ENCODE measurements at regions not wholly inside any gene's neighbourhood (a gene's known extent, or its start where the extent isn't known, plus 50 kb on each side); places are given as distances from the start of the nearest gene placed in this dataset.
"Not testable (repeated sequence)": the region's sequence is repeated elsewhere in the genome, so short reads cannot be mapped to it uniquely, and the experiment has no call there.

DNA sequence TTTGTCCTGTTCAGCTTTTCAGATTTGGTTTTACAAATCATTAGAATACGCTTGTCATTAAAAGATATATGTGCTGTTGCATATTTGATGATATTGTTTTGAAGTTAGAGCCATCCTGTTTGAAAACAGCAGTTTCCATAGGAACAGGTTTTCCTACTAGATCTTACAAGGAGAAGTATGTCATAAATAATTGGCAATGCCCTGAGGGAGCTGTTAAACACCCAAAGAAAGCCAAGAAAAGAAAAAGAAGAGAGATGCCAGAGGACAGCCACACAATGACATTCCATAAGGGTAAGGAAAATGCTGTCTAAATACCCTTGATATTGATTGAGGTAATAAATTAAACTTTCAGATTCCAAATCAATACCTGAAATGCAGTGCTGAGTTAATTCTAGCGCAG is 392.2 kb upstream of the CRIM1 start:
- no peak for DNase-seq (ENCODE audit: extremely low read depth, low read depth)
- TF ChIP-seq CTCF (IDR thresholded peaks at IDR 0.05; ENCODE audit: low read depth, low read length): no peak

- no peak for TF ChIP-seq CTCF (IDR thresholded peaks at IDR 0.05; ENCODE audit: low read depth, low read length)
- no peak for DNase-seq (ENCODE audit: extremely low read depth, low read depth)
Measured at GRCh38 chr2:35962585-35963146, 392.9 kb upstream of the CRIM1 start.

- no peak for TF ChIP-seq CTCF (IDR thresholded peaks at IDR 0.05; ENCODE audit: low read depth, low read length)
Measured at GRCh38 chr2:35960596-35960995, 395.0 kb upstream of the CRIM1 start.

DNA sequence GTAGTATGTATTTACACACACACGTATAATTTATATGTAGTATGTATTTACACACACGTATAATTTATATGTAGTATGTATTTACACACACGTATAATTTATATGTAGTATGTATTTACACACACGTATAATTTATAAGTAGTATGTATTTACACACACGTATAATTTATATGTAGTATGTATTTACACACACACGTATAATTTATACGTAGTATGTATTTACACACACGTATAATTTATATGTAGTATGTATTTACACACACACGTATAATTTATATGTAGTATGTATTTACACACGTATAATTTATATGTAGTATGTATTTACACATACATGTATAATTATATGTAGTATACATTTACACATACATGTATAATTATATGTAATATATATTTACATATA is 398.5 kb upstream of the CRIM1 start:
- DNase-seq (ENCODE audit: extremely low read depth, low read depth): not testable (repeated sequence)

More at GRCh38 chr2:35960596-35960995, 395.0 kb upstream of the CRIM1 start:
- DNase-seq (ENCODE audit: extremely low read depth, low read depth): no peak

GRCh38 chr2:35946478-35946877 is 409.1 kb upstream of the CRIM1 start:
- no peak for DNase-seq (ENCODE audit: extremely low read depth, low read depth)
- no peak for TF ChIP-seq CTCF (IDR thresholded peaks at IDR 0.05; ENCODE audit: low read depth, low read length)

DNA sequence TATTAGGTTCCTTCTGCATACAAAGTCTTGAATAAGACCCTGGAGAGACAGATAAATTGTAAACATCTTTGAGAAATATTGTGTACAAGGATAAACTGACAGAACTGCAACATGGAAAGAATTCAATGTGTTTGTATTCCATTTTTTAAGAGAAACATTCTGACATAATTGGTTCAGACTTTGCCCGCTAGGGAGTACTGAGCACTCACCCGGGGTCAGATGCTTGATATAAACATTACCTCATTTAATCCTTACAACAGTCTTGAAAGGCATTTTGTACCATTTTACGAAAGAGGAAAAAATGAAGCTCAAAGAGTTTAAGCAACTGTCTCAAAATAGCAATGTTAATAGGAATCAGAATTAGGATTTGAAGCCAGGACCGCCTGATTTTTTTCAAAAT is 416.7 kb upstream of the CRIM1 start:
- DNase-seq (ENCODE audit: extremely low read depth, low read depth): no peak
- TF ChIP-seq CTCF (IDR thresholded peaks at IDR 0.05; ENCODE audit: low read depth, low read length): no peak

- no peak for DNase-seq (ENCODE audit: extremely low read depth, low read depth)
- TF ChIP-seq CTCF (IDR thresholded peaks at IDR 0.05; ENCODE audit: low read depth, low read length): no peak
Measured at GRCh38 chr2:35933031-35933430, 422.5 kb upstream of the CRIM1 start.

GRCh38 chr2:35932276-35932963 is 423.2 kb upstream of the CRIM1 start:
- DNase-seq (ENCODE audit: extremely low read depth, low read depth): no peak
- no peak for TF ChIP-seq CTCF (IDR thresholded peaks at IDR 0.05; ENCODE audit: low read depth, low read length)
